ENCODE measurements at regions not wholly inside any gene's neighbourhood (a gene's known extent, or its start where the extent isn't known, plus 50 kb on each side); places are given as distances from the start of the nearest gene placed in this dataset.

DNA sequence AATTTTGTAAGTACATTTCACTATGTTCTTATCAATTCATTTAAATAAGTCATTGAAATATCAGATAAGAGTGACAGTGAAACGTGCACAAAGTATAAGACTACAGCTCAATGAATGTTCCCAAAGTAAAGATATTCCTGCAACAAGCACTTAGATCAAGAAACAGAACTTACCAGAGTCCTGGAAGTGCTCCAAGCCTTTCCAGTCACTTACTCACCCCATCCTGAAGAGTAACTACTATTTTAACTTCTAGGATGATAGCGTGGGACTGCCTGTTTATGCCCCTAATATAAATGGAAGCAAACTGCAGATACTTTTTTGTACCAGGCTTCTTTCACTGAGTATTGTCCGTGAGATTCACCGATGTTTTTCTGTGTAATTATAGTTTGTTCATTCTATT lies 768.9 kb downstream of the SLC4A3 start:
- TF ChIP-seq ZNF623 (tag by site-specific recombination; IDR thresholded peaks at IDR 0.05) (no peak), KLF10 (tag by site-specific recombination; IDR thresholded peaks at IDR 0.05) (no peak)
- TF ChIP-seq, protein P1, sequence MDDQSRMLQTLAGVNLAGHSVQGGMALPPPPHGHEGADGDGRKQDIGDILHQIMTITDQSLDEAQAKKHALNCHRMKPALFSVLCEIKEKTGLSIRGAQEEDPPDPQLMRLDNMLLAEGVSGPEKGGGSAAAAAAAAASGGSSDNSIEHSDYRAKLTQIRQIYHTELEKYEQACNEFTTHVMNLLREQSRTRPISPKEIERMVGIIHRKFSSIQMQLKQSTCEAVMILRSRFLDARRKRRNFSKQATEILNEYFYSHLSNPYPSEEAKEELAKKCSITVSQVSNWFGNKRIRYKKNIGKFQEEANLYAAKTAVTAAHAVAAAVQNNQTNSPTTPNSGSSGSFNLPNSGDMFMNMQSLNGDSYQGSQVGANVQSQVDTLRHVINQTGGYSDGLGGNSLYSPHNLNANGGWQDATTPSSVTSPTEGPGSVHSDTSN (CRISPR knock-in tag; IDR thresholded peaks at IDR 0.05): no peak
- TF ChIP-seq, protein P2, sequence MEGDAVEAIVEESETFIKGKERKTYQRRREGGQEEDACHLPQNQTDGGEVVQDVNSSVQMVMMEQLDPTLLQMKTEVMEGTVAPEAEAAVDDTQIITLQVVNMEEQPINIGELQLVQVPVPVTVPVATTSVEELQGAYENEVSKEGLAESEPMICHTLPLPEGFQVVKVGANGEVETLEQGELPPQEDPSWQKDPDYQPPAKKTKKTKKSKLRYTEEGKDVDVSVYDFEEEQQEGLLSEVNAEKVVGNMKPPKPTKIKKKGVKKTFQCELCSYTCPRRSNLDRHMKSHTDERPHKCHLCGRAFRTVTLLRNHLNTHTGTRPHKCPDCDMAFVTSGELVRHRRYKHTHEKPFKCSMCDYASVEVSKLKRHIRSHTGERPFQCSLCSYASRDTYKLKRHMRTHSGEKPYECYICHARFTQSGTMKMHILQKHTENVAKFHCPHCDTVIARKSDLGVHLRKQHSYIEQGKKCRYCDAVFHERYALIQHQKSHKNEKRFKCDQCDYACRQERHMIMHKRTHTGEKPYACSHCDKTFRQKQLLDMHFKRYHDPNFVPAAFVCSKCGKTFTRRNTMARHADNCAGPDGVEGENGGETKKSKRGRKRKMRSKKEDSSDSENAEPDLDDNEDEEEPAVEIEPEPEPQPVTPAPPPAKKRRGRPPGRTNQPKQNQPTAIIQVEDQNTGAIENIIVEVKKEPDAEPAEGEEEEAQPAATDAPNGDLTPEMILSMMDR (tag by site-specific recombination; IDR thresholded peaks at IDR 0.05): no peak
